HCT116 (cell line): ENCODE measurements at regions not wholly inside any gene's neighbourhood (a gene's known extent, or its start where the extent isn't known, plus 50 kb on each side); places are given as distances from the start of the nearest gene placed in this dataset.

ENCODE experiments used
- EZH2phosphoT487 ChIP-seq: fragments of 200-600 bp; IDR thresholded peaks from 2 replicates; pipeline ENCODE4 v1.6.1; 2018; ENCODE audit warnings: antibody characterized with exemption, borderline replicate concordance
- POLR2A ChIP-seq: IDR thresholded peaks from 2 replicates; pipeline ENCODE4 v1.7.0; 2011; ENCODE audit warnings: borderline replicate concordance; ENCODE audit not compliant: insufficient read depth, insufficient read length; ENCODE audit errors: extremely low read depth
- RAD21 ChIP-seq: IDR thresholded peaks from 2 replicates; pipeline ENCODE4 v1.6.1; 2012; ENCODE audit warnings: low read depth, mild to moderate bottlenecking
- ZBTB33 ChIP-seq: IDR thresholded peaks from 2 replicates; pipeline ENCODE4 v1.6.1; 2011; ENCODE audit warnings: mild to moderate bottlenecking, low read length, moderate library complexity; ENCODE audit not compliant: insufficient replicate concordance; ENCODE audit errors: extremely low read depth
- TF ChIP-seq, protein P1 (sequence below), 3 experiments: fragments of 200-600 bp in 1 of 3; sonication (generic) in 1 of 3; IDR thresholded peaks in 2 of 3; conservative IDR thresholded peaks in 1 of 3; 2 replicates each; pipeline ENCODE4 v1.5.1; 2012 to 2017; ENCODE audit warnings: low read depth in 2 of 3, low read length in 2 of 3, antibody characterized with exemption in 1 of 3, borderline replicate concordance in 1 of 3, control low read depth in 1 of 3, mild to moderate bottlenecking in 1 of 3, mixed read lengths in 1 of 3, mixed run types in 1 of 3, moderate library complexity in 1 of 3; ENCODE audit not compliant: insufficient read depth in 1 of 3

DNA sequence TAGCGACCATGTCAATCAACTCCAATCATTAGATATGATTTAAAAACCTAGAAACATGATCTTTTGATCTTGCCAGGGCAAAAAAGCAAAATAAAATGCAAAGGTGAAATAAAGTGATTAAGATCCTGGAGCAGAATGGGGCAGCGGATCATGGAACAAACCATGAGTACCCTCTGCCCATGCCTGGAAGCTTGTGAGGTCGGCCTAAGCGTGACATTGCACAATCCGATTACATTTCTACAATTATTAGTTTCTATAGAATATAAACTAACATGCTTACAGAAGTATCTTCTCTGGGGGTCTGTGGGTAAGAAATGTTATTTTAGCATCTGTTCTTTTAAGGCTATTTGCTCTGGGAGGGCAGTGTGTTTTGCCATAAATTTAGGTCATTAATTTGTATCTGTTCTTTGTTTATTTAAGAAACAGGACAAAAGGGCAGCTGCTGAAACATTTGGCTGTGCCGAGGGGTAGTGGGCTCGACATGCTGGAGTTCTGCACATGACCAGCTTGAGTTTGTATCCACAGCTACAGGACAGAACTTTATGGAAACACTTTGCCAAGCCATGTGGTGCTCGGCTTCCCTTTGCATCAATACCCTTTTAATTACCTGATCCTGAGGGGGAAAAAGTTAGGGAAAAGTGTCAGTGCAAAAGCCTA lies 55.9 kb downstream of the ZBTB18 start:
- TF ChIP-seq RAD21 (no peak), EZH2phosphoT487 (no peak), ZBTB33 (no peak), POLR2A (no peak)
- TF ChIP-seq, protein P1, sequence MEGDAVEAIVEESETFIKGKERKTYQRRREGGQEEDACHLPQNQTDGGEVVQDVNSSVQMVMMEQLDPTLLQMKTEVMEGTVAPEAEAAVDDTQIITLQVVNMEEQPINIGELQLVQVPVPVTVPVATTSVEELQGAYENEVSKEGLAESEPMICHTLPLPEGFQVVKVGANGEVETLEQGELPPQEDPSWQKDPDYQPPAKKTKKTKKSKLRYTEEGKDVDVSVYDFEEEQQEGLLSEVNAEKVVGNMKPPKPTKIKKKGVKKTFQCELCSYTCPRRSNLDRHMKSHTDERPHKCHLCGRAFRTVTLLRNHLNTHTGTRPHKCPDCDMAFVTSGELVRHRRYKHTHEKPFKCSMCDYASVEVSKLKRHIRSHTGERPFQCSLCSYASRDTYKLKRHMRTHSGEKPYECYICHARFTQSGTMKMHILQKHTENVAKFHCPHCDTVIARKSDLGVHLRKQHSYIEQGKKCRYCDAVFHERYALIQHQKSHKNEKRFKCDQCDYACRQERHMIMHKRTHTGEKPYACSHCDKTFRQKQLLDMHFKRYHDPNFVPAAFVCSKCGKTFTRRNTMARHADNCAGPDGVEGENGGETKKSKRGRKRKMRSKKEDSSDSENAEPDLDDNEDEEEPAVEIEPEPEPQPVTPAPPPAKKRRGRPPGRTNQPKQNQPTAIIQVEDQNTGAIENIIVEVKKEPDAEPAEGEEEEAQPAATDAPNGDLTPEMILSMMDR (IDR thresholded peaks at IDR 0.05 in 2 of 3, conservative IDR thresholded peaks at IDR 0.05 in 1 of 3; ENCODE audit: borderline replicate concordance in 1 of 3, insufficient read depth in 1 of 3, low read depth in 2 of 3, low read length in 2 of 3): no peak
